Hepatic stellate cell (primary cell): ENCODE measurements at regions not wholly inside any gene's neighbourhood (a gene's known extent, or its start where the extent isn't known, plus 50 kb on each side); places are given as distances from the start of the nearest gene placed in this dataset.
"Not testable (repeated sequence)": the region's sequence is repeated elsewhere in the genome, so short reads cannot be mapped to it uniquely, and the experiment has no call there.

Experiments
- DNase-seq: peaks from one replicate; pipeline ENCODE4 v3.0.0; 2011; ENCODE audit warnings: low spot score

DNA sequence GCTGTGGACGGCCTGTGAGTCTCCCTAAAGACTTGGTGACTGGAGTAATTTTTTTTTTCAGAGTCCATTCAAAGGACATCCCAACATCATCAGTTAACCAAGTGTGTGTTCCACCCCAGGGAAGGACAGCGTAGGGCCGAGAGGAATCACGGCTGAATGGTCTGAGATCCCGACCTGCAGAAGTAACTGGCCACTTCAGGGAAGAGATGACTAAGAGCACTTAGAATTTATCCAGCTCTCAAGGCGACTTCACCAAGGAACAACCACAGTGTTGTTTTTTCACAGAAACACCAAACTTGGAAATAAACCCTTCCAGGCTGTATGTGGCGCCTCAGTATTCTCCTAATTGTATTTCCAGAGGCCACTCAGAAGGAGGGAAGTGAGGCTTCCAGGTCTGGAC, 231.6 kb downstream of the FNDC1 start:
- no peak for DNase-seq

DNA sequence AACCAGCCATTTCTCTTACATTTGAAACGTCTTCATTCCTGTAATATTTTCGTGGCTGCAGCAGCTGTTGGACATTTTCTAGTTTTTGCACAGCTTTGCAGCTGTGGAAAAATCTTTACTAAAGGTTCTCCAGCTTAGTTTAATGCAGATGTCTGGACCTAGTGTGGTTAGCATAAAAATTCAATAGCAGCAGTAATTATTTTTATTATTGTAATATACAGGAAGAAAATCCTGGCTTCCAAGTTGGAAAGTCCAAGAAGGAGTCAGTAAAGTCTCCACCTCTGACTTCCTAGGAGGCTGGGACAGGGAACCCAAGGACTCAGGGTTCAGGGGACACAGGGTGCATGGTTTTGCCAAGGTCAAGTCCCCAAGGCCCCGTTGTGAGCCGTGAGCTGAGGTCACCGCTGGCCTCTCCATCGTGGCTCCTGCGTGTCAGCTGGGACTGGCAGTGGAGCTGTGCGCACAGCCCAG, 230.6 kb downstream of the FNDC1 start:
- no peak for DNase-seq

DNA sequence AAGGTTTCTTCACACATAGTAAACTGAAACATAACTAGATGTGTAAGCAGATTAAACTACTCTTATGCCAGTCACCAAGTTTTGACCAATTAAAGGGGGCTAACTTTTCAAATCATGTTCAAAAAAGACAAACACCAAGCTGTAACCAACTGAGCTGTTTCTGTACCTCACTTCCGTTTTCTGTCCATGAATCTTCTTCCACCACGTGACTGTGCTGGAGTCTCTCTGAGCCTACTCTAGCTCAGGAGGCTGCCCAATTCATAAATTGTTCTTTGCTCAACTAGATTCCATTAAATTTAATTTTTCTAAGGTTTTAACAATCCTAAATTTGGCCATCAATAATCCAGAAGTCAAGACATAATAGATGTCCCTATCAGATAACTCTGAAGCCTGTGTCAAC, 229.4 kb downstream of the FNDC1 start:
- no peak for DNase-seq

DNA sequence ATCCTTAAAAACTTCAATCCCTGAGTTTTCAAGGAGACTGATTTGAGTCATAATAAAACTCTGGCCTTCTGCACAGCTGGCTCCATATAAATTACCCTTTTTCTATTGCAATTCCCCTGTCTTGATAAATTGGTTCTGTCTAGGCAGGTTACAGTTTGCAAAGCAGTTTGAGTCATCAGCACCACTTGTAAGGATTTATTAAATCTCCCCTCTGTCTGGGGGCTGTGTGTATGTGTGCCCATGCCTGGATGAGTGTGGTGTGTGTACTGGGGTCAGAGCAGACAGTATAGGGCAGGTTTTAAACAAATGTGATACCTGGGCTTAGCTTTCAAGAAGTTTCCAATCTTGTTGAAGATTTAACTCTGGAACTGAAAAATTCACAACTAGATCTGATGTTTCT, 228.6 kb downstream of the FNDC1 start:
- DNase-seq = no peak

GRCh38 chr6:159395609-159396008, 226.4 kb downstream of the FNDC1 start:
- no peak for DNase-seq

- not testable (repeated sequence) for DNase-seq
Observed at GRCh38 chr6:159392695-159393094, 223.5 kb downstream of the FNDC1 start.

GRCh38 chr6:159390381-159390780, 221.2 kb downstream of the FNDC1 start:
- DNase-seq = no peak

DNA sequence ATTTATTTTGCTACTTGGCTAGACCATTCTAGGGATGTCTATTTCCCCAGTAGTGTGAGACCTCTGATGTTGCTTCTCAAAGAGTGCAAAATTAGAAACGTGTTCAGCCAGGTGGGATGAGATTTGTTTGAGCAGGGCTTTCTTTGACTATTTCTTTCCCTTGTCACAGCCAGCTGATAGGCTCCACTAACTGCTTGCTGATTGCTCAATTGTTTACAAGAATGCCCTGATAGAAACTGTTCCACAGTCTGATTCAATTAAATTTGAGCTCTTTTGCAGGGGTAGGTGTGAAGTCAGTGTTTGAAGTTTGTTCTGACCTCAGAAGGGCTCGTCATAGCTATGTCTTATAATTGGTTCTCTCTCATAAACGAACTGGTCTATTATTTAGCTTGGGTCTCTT, 220.5 kb downstream of the FNDC1 start:
- DNase-seq = no peak

DNA sequence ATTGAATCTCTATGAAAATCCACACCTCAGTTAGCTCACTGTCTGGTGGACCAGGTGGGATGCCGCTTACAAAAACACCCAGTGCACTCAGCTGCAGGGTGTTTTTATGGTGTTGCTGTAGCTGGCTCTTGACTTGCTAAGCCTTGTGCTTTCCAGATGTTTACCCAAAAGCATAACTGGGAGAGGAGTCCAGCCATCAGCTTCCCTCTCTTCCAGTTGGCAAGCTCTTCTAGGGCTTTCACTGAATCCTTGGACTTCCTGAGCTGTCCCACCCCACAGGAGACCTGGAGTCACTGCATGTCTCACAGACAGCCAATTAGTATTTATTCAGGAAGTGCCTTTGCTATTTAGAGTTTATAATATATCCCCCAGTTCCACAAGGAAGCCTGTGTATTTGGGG, 210.9 kb downstream of the FNDC1 start:
- DNase-seq = no peak

- no peak for DNase-seq
Observed at GRCh38 chr6:159378411-159379328, 209.5 kb downstream of the FNDC1 start.

DNA sequence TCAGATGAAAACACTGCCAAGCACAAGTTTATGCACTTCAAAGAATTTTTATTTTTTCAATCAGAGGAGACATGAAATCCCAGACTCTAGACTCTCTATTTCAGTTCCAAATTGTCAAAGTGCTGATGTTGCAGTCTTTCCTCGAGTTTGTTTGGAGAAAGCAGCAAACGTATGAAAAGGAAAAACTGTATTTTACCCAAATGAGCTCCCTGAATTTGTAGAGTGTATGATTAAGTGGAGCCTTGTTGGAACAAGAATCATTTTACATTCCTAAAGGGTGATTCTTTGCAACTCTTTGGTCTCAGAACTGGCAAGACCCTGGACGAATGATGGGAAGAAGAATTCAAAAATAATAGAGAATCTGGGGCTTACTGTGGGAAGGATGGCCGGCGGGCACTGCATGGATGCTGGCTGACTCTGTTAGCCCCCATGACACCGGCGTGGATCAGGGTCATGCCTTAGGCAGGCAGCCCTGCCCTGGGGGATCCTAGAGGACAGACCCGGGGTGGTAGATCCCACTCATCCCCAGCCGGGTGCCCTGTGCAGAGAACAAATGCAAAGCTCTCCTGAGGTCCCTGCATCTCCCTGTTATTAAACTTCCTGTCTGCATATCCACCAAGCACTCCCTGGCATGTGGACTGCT, 207.4 kb downstream of the FNDC1 start:
- no peak for DNase-seq

GRCh38 chr6:159375014-159375413, 205.8 kb downstream of the FNDC1 start:
- DNase-seq = no peak

- no peak for DNase-seq
Observed at GRCh38 chr6:159373670-159374069, 204.5 kb downstream of the FNDC1 start.

- DNase-seq = no peak
Observed at GRCh38 chr6:159372333-159372732, 203.1 kb downstream of the FNDC1 start.

DNA sequence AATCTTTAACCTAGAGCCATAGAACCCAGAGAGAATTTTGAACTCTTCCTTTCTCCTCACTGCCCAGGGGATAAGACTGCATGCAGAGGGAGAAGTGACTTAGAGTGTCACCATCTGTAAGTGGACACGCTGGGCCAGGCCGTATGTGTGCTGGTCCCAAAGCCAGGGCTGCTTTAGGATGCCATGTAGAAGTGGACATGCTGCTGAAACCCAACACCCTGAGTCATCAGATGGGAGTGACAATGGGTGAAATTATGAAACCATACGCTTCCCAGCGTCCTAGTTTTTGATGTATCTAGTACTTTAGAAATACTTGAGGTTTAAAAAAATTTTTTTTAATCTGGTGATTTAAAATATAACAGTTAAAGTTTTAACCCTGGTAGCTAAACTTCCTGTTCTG, 191.1 kb downstream of the FNDC1 start:
- DNase-seq = no peak

GRCh38 chr6:159359581-159360297, 190.5 kb downstream of the FNDC1 start:
- no peak for DNase-seq

- no peak for DNase-seq
Observed at GRCh38 chr6:159358562-159358961, 189.4 kb downstream of the FNDC1 start.

GRCh38 chr6:159357211-159357915, 188.2 kb downstream of the FNDC1 start:
- no peak for DNase-seq

DNA sequence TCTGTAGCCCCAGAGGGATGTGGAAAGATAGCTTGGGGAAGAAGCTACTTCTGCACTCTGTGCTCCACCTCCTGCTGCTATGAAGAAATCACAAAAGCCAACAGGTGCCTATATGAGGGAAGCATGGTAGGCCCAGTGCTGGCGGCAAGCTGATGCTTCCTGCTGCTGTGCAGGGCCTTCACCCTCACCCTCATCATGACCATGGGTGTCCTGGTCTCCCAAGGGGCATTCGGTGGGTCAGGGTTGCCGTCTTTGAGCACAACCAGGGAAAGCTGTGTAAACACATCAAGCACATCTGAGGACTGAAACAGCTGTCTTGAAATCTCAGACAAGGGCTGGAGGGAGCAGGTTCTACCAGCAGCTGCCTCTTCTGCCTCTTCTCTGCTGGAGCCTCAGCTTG, 184.0 kb downstream of the FNDC1 start:
- DNase-seq = no peak

DNA sequence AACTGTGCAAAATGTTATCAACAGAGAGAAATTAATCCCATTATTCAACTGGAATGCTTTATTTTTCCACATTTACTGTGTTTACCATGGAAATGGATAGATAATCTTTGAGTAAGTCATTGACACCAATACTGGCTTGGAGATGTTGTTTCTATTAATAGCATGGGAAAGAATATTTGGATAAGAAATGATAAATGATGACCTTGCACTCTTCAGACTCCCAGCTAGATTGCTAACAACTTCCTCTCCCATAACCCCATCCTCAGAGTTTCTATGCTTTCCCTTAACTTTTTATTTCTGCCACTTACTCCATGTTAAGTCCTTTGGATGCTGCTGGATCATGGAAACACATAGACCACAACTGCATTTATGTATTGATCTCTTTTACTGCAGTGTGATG, 182.5 kb downstream of the FNDC1 start:
- no peak for DNase-seq

GRCh38 chr6:159349915-159350314, 180.7 kb downstream of the FNDC1 start:
- DNase-seq = no peak

DNA sequence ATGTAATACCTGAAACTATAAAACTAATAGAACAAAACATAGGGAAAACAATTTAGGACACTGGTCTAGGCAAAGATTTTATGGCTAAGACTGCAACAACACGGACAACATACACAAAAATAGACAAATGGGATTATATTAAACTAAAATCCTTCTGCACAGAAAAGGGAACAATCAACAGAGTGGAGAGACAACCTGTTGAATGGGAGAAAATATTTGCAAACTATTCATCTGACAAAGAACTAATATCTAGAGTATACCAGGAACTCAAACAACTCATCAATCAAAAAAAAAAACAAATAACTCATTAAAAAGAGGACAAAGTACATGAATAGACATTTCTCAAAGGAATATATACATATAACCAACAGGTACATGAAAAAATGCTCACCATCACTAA, 174.5 kb downstream of the FNDC1 start:
- no peak for DNase-seq
